NCI-H774 (cell line): ENCODE measurements at regions not wholly inside any gene's neighbourhood (a gene's known extent, or its start where the extent isn't known, plus 50 kb on each side); places are given as distances from the start of the nearest gene placed in this dataset.
A peak's percentile ranks its signal among the peaks of the same experiment; 100 is the strongest.

Experiments used
- DNase-seq: peaks from one replicate; lab custom pipeline; 2025; lab: John Stamatoyannopoulos, UW

DNA sequence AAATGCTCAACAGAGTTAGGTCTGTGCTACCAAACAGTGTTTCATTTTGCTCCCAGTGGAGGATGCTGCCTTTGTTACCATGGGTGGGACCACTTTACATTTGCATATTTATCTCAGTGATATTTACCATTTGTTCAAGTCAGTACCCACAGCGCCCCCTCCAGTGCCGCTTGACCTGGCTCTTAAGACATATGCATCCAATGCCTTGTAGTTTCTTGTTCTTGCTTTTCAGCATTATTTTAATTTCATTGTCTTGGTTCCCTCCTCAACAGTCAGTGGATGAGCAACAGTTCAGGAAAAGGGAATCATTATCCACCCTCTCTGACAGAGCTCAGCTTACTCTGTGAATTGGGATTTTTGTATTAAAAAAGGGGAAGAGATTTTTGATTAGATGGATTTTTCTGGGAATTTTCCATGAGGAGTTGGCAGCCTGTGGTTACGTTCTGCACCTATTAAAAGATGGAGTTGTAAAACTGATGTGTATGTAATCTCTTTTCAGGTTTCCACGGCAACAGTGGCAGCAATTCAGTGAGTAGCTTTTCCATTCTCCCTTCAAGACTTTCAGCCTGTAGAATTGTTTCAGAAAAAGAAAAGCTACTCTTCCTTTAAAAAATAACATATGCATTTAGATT, 240.5 kb upstream of the DAAM1 start:
- no peak for DNase-seq

- no peak for DNase-seq
These were observed 237.9 kb upstream of the DAAM1 start for GRCh38 chr14:58950555-58950954.

GRCh38 chr14:58951143-58951542, 237.3 kb upstream of the DAAM1 start:
- DNase-seq = no peak

DNA sequence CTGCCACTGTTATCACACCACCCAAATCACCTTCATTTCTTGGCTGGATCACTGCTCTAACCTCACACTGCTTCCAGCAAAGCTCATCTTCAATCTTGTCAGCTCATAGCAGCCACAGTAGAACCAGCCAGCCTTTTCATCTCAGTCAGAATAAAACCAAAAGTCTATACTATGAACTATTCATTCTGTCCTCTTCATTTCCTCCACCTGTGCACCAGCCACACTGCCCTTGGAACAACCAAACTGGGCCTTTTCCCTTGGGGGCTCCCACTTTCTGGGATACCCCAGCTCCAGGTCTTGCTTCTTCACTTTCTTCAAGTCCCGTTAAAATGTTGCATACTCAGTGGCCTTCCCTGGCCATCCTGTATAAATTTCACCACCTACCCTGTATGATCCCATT, 234.4 kb upstream of the DAAM1 start:
- DNase-seq = no peak

GRCh38 chr14:58954901-58955861, 233.3 kb upstream of the DAAM1 start:
- DNase-seq = no peak

DNA sequence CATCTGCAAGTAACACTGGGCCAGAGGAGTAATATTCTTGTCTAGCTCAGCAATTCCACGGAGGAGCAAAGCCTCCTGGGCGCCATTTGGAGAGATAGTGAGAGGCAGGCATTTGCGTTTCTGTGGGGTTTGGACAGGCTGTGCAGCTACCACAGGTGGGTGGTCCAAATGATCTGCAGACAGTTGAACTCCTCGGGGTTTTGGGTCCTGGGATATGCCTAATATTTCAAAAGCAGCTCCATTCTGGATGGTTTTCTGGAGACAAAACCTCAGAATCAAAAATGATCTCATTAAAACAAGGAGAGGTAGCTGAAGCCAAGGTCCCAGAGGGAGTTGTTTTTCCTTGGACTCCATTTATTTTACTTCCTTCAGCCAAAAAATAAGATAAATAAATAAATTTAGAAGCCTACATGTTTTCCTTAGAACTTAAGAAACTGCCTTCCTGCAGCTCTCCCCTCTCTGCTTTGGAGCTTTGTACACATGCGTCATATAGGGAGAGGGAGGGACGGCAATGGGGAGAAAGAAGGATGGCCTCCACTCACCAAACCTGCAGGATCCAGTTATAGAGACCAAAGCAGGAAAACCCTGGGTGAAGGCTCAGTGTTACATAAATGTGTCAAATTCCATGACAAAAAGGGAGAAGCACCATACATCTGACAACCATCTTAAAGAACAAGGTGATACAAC, 227.3 kb upstream of the DAAM1 start:
- no peak for DNase-seq

GRCh38 chr14:58963873-58964597, 224.4 kb upstream of the DAAM1 start:
- DNase-seq = peak; percentile 26

- no peak for DNase-seq
These were observed 223.9 kb upstream of the DAAM1 start for GRCh38 chr14:58964598-58964928.

GRCh38 chr14:58965601-58966000, 222.9 kb upstream of the DAAM1 start:
- no peak for DNase-seq

DNA sequence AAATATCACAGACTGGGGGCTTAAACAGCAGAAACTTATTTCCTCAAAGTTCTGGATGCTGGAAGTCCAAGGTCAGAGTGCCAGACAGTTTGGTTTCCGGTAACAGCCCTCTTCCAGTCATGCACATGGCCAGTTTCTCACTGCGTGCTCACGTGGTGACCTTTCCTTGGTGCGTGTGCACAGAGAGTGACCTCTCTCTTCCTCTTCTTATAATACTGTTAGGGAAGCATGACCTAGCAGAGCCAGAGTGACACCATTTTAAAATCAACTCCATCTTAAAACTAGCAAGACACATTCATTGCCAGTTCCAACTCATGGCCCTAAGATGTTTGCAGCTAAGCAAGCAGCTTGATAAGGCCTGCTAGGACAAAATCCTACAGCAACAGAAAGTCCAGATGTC, 221.5 kb upstream of the DAAM1 start:
- DNase-seq = no peak

DNA sequence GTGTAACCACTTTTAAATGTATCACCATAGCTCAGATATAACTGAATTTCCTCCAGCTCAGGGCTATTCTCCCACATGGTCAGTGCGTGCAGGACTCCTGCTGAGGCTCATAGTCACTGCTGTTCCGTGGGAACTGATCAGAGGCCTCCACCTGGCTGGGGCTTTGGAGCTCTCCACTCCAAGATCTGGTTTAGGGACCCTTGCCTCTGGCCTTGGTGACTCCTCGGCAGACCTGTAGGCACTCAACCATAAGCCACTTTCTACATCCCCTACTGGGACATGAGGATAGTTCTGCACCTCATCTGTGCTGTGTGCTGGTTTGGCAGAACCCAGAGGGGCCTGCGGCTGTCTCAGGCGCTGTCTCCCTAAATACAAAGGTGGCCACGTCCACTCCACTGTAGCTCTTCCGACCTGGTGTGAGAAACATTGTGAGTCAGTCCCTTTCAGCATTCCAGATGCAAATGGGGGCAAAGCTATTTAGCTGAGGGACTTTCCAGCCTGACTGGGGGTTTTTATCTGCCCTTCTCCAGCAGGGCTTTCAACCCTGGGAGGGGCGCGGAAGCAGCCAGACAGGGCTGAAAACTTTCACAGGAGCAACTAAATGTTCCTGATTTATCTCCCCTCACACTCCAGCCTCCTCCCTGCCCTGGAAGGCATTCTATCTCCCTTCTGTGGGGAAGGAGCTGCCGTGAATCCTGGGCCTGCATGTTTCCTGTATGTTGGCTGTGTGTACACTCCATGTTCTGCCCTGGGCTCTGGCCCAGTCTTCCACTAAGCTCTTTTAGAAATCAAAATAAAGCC, 218.3 kb upstream of the DAAM1 start:
- DNase-seq = no peak

GRCh38 chr14:58972233-58973017, 216.0 kb upstream of the DAAM1 start:
- DNase-seq = no peak

DNA sequence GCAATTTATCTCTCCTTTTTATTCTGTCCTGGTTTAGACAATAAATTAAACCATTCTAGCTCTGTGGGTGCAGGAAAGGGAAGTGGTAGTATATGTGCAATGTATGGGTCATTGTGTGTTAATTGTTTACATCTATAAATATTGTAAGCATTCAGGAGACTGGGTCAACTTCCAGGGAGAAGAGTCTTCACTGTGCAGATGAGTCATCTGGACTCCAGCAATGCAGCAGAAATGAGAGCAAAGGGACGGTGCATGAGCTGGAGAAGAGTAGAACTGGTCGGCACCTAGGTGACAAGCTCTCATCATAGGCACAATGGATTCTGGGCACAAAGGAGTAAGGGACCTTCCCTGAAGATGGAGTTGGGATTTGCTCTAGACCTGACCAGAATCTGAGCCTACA, 211.1 kb upstream of the DAAM1 start:
- DNase-seq = no peak

DNA sequence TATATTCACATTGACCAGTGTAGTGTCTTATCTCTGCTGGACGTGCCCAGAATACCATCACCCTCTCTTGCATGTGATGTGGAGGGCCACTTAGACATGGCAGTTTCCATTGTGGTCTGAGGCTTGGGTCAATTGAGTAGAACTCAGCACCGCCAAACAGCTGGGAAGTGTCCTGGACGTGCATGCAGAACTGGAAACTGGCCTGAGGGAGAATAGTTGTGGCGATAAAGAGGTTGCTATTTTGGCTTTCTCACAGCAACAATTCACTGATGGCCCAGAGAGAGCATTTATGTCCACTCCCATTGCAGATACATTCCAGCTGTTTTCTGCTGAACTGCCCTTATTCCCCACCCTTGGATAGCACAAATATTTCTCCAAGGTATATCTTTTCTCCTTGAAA, 210.1 kb upstream of the DAAM1 start:
- no peak for DNase-seq

- DNase-seq = no peak
These were observed 209.1 kb upstream of the DAAM1 start for GRCh38 chr14:58979325-58979724.

DNA sequence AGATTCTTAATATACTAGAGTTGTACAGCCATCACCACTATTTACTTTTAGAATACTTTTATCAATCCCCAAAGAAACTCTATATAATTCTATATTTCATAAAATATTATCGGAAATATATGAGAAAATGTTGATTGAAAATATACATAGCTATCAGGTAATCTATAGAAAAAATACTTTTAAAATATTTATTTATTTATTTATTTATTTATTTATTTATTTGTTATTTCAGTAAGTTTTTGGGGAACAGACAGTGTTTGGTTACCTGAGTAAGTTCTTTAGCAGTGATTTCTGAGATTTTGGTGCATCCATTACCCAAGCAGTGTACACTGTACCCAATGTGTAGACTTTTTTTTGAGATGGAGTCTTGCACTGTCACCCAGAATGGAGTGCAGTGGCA, 206.6 kb upstream of the DAAM1 start:
- DNase-seq = no peak

GRCh38 chr14:58985786-58986185, 202.7 kb upstream of the DAAM1 start:
- DNase-seq = no peak

DNA sequence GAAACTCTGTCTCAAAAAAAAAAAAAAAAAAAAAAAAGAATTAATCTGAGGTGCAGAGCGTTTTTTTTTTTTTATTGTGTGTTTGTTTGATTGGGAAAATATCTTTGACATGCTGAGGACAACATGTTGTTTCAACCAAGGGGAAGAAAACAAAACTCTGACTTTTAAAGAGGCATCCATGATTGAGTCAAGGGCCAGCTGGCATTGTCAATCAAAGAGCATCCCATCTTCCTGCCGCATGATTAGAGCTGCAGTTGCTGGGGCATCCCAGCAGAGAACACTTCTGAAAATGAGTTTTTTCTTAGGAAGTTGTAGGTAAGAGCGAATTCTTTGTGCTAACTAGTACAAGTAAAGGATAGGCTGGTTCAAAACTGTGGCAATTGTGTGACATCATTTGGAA, 200.9 kb upstream of the DAAM1 start:
- no peak for DNase-seq

DNA sequence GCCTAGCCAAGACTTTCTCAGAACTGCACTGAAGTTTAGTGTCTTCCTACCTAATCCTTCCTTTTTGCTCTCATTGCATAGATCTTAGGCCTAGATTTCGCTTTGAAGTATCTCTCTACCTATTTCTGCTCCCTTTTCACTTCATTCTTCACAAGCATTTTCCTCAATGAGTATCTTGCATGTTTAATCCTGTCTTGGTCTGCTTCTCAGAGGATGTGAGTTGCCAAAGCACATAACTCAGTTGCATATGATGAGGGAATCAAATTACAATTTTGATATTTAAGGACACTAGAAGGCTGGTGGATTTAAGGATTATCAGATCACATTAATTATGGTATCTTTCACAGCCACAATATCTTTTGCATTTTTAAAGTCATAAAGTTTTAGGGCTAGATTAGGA, 195.5 kb upstream of the DAAM1 start:
- DNase-seq = no peak

- DNase-seq = no peak
These were observed 194.3 kb upstream of the DAAM1 start for GRCh38 chr14:58994130-58994529.

- DNase-seq = no peak
These were observed 184.5 kb upstream of the DAAM1 start for GRCh38 chr14:59004012-59004411.
